ENCODE measurements at regions not wholly inside any gene's neighbourhood (a gene's known extent, or its start where the extent isn't known, plus 50 kb on each side); places are given as distances from the start of the nearest gene placed in this dataset.

DNA sequence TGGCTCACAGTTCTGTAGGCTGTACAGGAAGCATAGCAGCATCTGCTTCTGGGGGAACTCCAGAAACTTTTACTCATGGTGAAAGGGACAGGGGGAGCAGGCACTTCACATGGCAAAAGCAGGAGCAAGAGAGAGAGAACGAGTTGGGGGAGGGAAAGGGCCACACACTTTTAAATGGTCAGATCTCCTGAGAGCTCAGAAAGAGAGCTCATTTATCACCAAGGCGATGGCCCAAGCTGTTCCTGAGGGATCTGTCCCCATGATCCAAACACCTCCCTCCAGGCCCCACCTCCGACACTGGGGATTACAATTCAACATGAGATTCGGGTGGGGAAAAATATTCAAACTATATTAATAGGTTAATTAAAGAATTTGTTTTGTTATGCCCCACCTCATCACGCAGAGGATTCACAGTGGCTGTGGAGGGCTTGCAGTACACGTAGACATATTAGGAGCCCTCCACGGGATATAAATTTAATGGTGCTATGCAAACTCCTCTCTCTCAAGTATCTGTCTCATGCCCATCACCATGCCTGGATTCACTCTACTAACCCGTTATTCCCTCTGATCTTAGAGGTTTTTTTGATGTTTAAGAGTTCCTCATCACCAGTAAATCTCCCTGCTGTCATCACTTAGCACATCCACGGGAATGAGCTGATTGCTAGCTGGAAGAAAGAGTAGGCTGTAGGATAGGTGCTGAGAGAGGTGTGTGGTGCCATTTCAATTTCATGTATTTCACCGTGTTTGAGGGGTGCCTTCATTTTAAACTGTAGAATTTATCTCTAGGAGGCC lies 84.5 kb upstream of the ARHGAP28 start:
- DNase-seq (ENCODE audit: low read depth in 1 of 2, low spot score in 2 of 2) (no peak), FAIRE-seq (no peak)
- ChIA-PET CTCF (ENCODE audit: partially characterized antibody) (interaction anchor here (1.3 to 2.4 kb wide), 2 partner anchors 102 to 240 kb away, joined by 3 to 7 read pairs; no protein-coding TSS in a partner anchor), POLR2A (ENCODE audit: partially characterized antibody) (no interaction called here)
- Histone ChIP-seq H4K8ac (ENCODE audit: extremely low read depth, insufficient read depth, low read length) (no peak overlapping the region), H3K23me2 (ENCODE audit: low read depth, low read length) (no peaks in the 10 kb centered on the region), H3K9ac (replicated peaks in 1 of 4; ENCODE audit: extremely low read depth in 1 of 4, low read depth in 3 of 4, low read length in 3 of 4) (no peak overlapping the region), H3K4ac (replicated peaks; ENCODE audit: insufficient read length, low read depth, low read length) (no peak overlapping the region), H3K14ac (ENCODE audit: insufficient read length) (no peak overlapping the region), H3K4me2 (ENCODE audit: insufficient read depth in 1 of 2, low read depth in 2 of 2, low read length in 2 of 2) (peak overlapping the region in 1 of 2 experiments; percentile 19; a peak in 1 of 4 replicates), H4K20me1 (replicated peaks in 1 of 2; ENCODE audit: control insufficient read depth in 1 of 2, insufficient read depth in 2 of 2, low read length in 2 of 2) (no peaks in the 10 kb centered on the region), H3K56ac (replicated peaks; ENCODE audit: insufficient read length, low read depth, low read length) (no peak overlapping the region), H2BK120ac (replicated peaks; ENCODE audit: low read depth, low read length) (no peak overlapping the region), H2AFZ (ENCODE audit: low read length) (peak overlapping the region; percentile 9; the same call in 1 of the 2 replicates), H3K9me3 (ENCODE audit: insufficient read depth in 2 of 2, low read depth in 1 of 2, low read length in 1 of 2) (0 out of 4 replicates have a peak, but pooled peaks cover 0 to 3% of the 10 kb centered on the region in 2 experiments), H3K79me2 (ENCODE audit: control insufficient read depth in 1 of 2, insufficient read depth in 2 of 2, low read length in 2 of 2) (no peaks in the 10 kb centered on the region), H2BK5ac (ENCODE audit: low read depth, low read length) (no peak overlapping the region), H3K18ac (ENCODE audit: extremely low read depth, low read length) (no peak overlapping the region; the same call in 1 of the 2 replicates), H3K36me3 (ENCODE audit: control insufficient read depth in 2 of 4, insufficient read depth in 4 of 4, low read length in 3 of 4) (no peaks in the 10 kb centered on the region), H3K23ac (ENCODE audit: insufficient read length) (no peak overlapping the region), H2BK15ac (ENCODE audit: low read length) (0 out of 2 replicates have a peak overlapping the region, but pooled peaks have one; percentile 12), H3K79me1 (ENCODE audit: low read depth, low read length) (no peaks in the 10 kb centered on the region), H3K27me3 (replicated peaks in 1 of 4; ENCODE audit: control insufficient read depth in 3 of 4, extremely low read depth in 1 of 4, insufficient read depth in 3 of 4, low read length in 3 of 4) (no peaks in the 10 kb centered on the region), H3K4me1 (replicated peaks in 1 of 4; ENCODE audit: control insufficient read depth in 3 of 4, insufficient read depth in 4 of 4, low read length in 3 of 4) (peaks cover 0 to 11% (median 2%) of the 10 kb centered on the region in 4 experiments; a peak in 2 of 7 replicates), H3K27ac (ENCODE audit: low read depth, low read length) (no peak overlapping the region), H2BK20ac (ENCODE audit: low read length) (no peak overlapping the region), H3K4me3 (ENCODE audit: extremely low read depth in 1 of 4, insufficient read depth in 2 of 4, low read depth in 3 of 4, low read length in 4 of 4) (no peak overlapping the region), H4K91ac (replicated peaks; ENCODE audit: insufficient read length, low read length) (no peak overlapping the region), H4K5ac (ENCODE audit: insufficient read length, low read depth, low read length) (no peak overlapping the region), H2BK12ac (ENCODE audit: low read depth, low read length) (no peak overlapping the region; the same call in 1 of the 2 replicates), H2AK5ac (ENCODE audit: low read depth, low read length) (no peak overlapping the region)
- 69% methylated on average over 10 of the region's 10 CpGs; no CpG with 5 or more reads in 1 of the 2 experiments for WGBS, 2 experiments (ENCODE audit: extremely low coverage in 1 of 2, insufficient coverage in 1 of 2, insufficient read length in 1 of 2, insufficient replicate concordance in 2 of 2, low coverage in 1 of 2, low lambda C conversion rate in 2 of 2, missing lambda C conversion rate in 1 of 2)
- no peak for TF ChIP-seq CHD2 (IDR thresholded peaks at IDR 0.05; ENCODE audit: low read length)
- TF ChIP-seq SP1 (IDR thresholded peaks at IDR 0.05; ENCODE audit: low read depth, low read length) = no peak
